HepG2 (cell line): ENCODE measurements at regions not wholly inside any gene's neighbourhood (a gene's known extent, or its start where the extent isn't known, plus 50 kb on each side); places are given as distances from the start of the nearest gene placed in this dataset.
A peak's percentile ranks its signal among the peaks of the same experiment; 100 is the strongest.

Experiments
- FOXP1 ChIP-seq, 2 experiments: fragments of 450-650 bp in 1 of 2; IDR thresholded peaks; 2 replicates each; pipeline ENCODE4 v1.6.1; 2017 to 2018; ENCODE audit warnings: antibody characterized with exemption in 1 of 2
- GATAD2A ChIP-seq: IDR thresholded peaks from 2 replicates; pipeline ENCODE4 v1.6.1; 2016
- HIC2 ChIP-seq: sonication (generic); formaldehyde crosslinking; IDR thresholded peaks from 2 replicates; pipeline ENCODE4 v1.9.0; 2022; ENCODE audit warnings: low read depth, missing genetic modification reagents
- HNF4G ChIP-seq, 2 experiments: sonication (generic) in 1 of 2; formaldehyde crosslinking in 1 of 2; IDR thresholded peaks; 2 replicates each; pipeline versions ENCODE4 v1.4.0 to v1.6.1; 2011 to 2020; ENCODE audit warnings: borderline replicate concordance in 2 of 2, low read depth in 2 of 2, mild to moderate bottlenecking in 2 of 2, low read length in 1 of 2, missing genetic modification reagents in 1 of 2, moderate library complexity in 1 of 2
- JUNB ChIP-seq: sonication (generic); formaldehyde crosslinking; IDR thresholded peaks from 2 replicates; pipeline ENCODE4 v1.8.0; 2022; ENCODE audit warnings: missing genetic modification reagents, mild to moderate bottlenecking, borderline replicate concordance
- KDM1A ChIP-seq: IDR thresholded peaks from 2 replicates; pipeline ENCODE4 v1.6.1; 2016; ENCODE audit warnings: missing compliant biosample characterization
- MAFK ChIP-seq, 2 experiments: IDR thresholded peaks in 1 of 2; conservative IDR thresholded peaks in 1 of 2; 2 replicates each; pipeline ENCODE4 v1.6.1; 2011; ENCODE audit warnings: improper control_type of control experiment in 2 of 2, low read length in 2 of 2
- MED13 ChIP-seq: sonication (generic); formaldehyde crosslinking; IDR thresholded peaks from 2 replicates; pipeline ENCODE4 v1.5.0; 2020; ENCODE audit warnings: missing genetic modification reagents
- MEIS1 ChIP-seq: sonication (generic); formaldehyde crosslinking; IDR thresholded peaks from 2 replicates; pipeline ENCODE4 v1.9.0; 2021; ENCODE audit warnings: mild to moderate bottlenecking, missing genetic modification reagents, moderate library complexity, borderline replicate concordance
- NFKBIZ ChIP-seq: IDR thresholded peaks from 2 replicates; pipeline ENCODE4 v1.6.1; 2018; ENCODE audit warnings: missing genetic modification reagents, missing compliant biosample characterization
- PCBP1 ChIP-seq: fragments of 200-400 bp; formaldehyde crosslinking; IDR thresholded peaks from 2 replicates; pipeline ENCODE4 v1.6.1; 2017; ENCODE audit warnings: mild to moderate bottlenecking, low read depth, low read length, borderline replicate concordance
- PHF21A ChIP-seq: sonication (generic); formaldehyde crosslinking; IDR thresholded peaks from 2 replicates; pipeline ENCODE4 v1.5.0; 2020; ENCODE audit warnings: mild to moderate bottlenecking, missing genetic modification reagents
- POLR2G ChIP-seq: fragments of 200-400 bp; formaldehyde crosslinking; IDR thresholded peaks from 2 replicates; pipeline ENCODE4 v1.6.1; 2018; ENCODE audit warnings: mild to moderate bottlenecking, low read depth, low read length, moderate library complexity
- REPIN1 ChIP-seq: sonication (generic); formaldehyde crosslinking; IDR thresholded peaks from 2 replicates; pipeline ENCODE4 v1.8.0; 2022; ENCODE audit warnings: missing genetic modification reagents, low read depth, mild to moderate bottlenecking, borderline replicate concordance
- SOX6 ChIP-seq, 2 experiments: fragments of 450-650 bp in 1 of 2; sonication (generic) in 1 of 2; formaldehyde crosslinking in 1 of 2; IDR thresholded peaks; 2 replicates each; pipeline versions ENCODE4 v1.4.0 to v1.6.1; 2017 to 2020; ENCODE audit warnings: antibody characterized with exemption in 1 of 2, mild to moderate bottlenecking in 1 of 2, missing genetic modification reagents in 1 of 2
- TERF1 ChIP-seq: sonication (generic); formaldehyde crosslinking; IDR thresholded peaks from 2 replicates; pipeline ENCODE4 v1.8.0; 2022; ENCODE audit warnings: mild to moderate bottlenecking, missing genetic modification reagents, moderate library complexity
- TFDP2 ChIP-seq: sonication (generic); formaldehyde crosslinking; IDR thresholded peaks from 2 replicates; pipeline ENCODE4 v1.4.0; 2020; ENCODE audit warnings: missing genetic modification reagents
- THAP7 ChIP-seq: sonication (generic); formaldehyde crosslinking; IDR thresholded peaks from 2 replicates; pipeline ENCODE4 v1.8.1; 2023; ENCODE audit warnings: mild to moderate bottlenecking, missing genetic modification reagents
- YEATS2 ChIP-seq: sonication (generic); formaldehyde crosslinking; IDR thresholded peaks from 2 replicates; pipeline ENCODE4 v1.4.0; 2020; ENCODE audit warnings: missing genetic modification reagents, borderline replicate concordance
- ZBTB20 ChIP-seq: sonication (generic); formaldehyde crosslinking; IDR thresholded peaks from 2 replicates; pipeline ENCODE4 v1.8.1; 2023; ENCODE audit warnings: missing genetic modification reagents, low read depth, mild to moderate bottlenecking, borderline replicate concordance
- ZNF414 ChIP-seq: sonication (generic); formaldehyde crosslinking; IDR thresholded peaks from 2 replicates; pipeline ENCODE4 v1.5.0; 2020; ENCODE audit warnings: missing genetic modification reagents
- ZNF530 ChIP-seq: sonication (generic); formaldehyde crosslinking; IDR thresholded peaks from 2 replicates; pipeline ENCODE4 v1.5.0; 2020; ENCODE audit warnings: low read depth, mild to moderate bottlenecking, missing genetic modification reagents
- ZSCAN29 ChIP-seq: sonication (generic); formaldehyde crosslinking; conservative IDR thresholded peaks from 2 replicates; pipeline ENCODE4 v1.4.0; 2020; ENCODE audit warnings: mild to moderate bottlenecking, missing genetic modification reagents

GRCh38 chr7:7114575-7115291, 67.6 kb upstream of the C1GALT1 start (continued):
- peak; percentile 93 for TF ChIP-seq MED13 (CRISPR knock-in tag)
- TF ChIP-seq KDM1A (CRISPR knock-in tag): peak; percentile 49; the same call in 1 of the 2 replicates
- TF ChIP-seq PHF21A (CRISPR knock-in tag): peak; percentile 79; the same call in 1 of the 2 replicates
- TF ChIP-seq MAFK (conservative IDR thresholded peaks at IDR 0.05 in 1 of 2, IDR thresholded peaks at IDR 0.05 in 1 of 2; ENCODE audit: low read length in 2 of 2): no peak
- TF ChIP-seq ZBTB20 (CRISPR knock-in tag): peak; percentile 94
- no peak for TF ChIP-seq PCBP1
- peak; percentile 64; the same call in 1 of the 2 replicates for TF ChIP-seq JUNB (CRISPR knock-in tag)
- no peak for TF ChIP-seq MEIS1 (CRISPR knock-in tag)
- 0 out of 2 replicates have a peak, but pooled peaks have one; percentile 41 for TF ChIP-seq FOXP1 (IDR thresholded peaks at IDR 0.05)
- TF ChIP-seq FOXP1 (CRISPR knock-in tag; IDR thresholded peaks at IDR 0.05): peak; percentile 93
- peak; percentile 60; the same call in 1 of the 2 replicates for TF ChIP-seq ZSCAN29 (CRISPR knock-in tag)
- no peak for TF ChIP-seq TERF1 (CRISPR knock-in tag)
- TF ChIP-seq REPIN1 (CRISPR knock-in tag): peak; percentile 73; the same call in 1 of the 2 replicates
- TF ChIP-seq ZNF414 (CRISPR knock-in tag): no peak
- peak; percentile 69; the same call in 1 of the 2 replicates for TF ChIP-seq HIC2 (CRISPR knock-in tag)
- peak; percentile 41; the same call in 1 of the 2 replicates for TF ChIP-seq NFKBIZ (CRISPR knock-in tag)
- peak; percentile 34; the same call in 1 of the 2 replicates for TF ChIP-seq YEATS2 (CRISPR knock-in tag)
- peak; percentile 60 for TF ChIP-seq HNF4G (IDR thresholded peaks at IDR 0.05; ENCODE audit: borderline replicate concordance, low read depth, low read length)
- TF ChIP-seq HNF4G (CRISPR knock-in tag; IDR thresholded peaks at IDR 0.05; ENCODE audit: borderline replicate concordance, low read depth): no peak
- TF ChIP-seq ZNF530 (CRISPR knock-in tag): no peak
- no peak for TF ChIP-seq SOX6 (IDR thresholded peaks at IDR 0.05)
- TF ChIP-seq SOX6 (CRISPR knock-in tag; IDR thresholded peaks at IDR 0.05): peak; percentile 99
- TF ChIP-seq GATAD2A (CRISPR knock-in tag): peak; percentile 96
- no peak for TF ChIP-seq TFDP2 (CRISPR knock-in tag)
- peak; percentile 58 for TF ChIP-seq POLR2G
- no peak for TF ChIP-seq THAP7 (CRISPR knock-in tag)
